ENCODE measurements at regions not wholly inside any gene's neighbourhood (a gene's known extent, or its start where the extent isn't known, plus 50 kb on each side); places are given as distances from the start of the nearest gene placed in this dataset.

DNA sequence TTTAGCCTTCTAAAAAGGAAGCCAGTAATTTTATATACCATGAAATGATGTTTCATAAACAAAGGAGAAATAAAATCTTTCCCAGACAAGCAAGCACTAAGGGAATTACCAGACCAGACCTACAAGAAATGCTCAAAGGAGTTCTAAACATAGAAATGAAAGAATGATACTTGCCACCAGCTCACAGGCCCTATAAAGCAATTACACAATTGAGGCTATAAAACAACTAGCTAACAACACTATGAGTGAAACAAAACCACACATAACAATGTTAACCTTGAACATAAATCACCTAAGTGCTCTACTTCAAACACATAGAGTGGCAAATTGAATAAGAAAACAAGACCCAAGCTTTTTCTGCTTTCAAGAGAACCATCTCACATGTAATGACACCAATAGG is 123.8 kb downstream of the BARHL2 start:
- Histone ChIP-seq H3K27me3 (peaks cover 0 to 3% of the 10 kb centered on the region in 2 donors), H3K4me3 (no peak overlapping the region), H3K36me3 (no peaks in the 10 kb centered on the region), H3K4me1 (no peaks in the 10 kb centered on the region), H3K27ac (no peak overlapping the region), H3K9me3 (peaks cover 0 to 30% of the 10 kb centered on the region in 2 donors)
- DNase-seq = no peak
- intact Hi-C loops (cut with DNase I) = no loop called here
- no peak for ATAC-seq
- TF ChIP-seq, protein P1, sequence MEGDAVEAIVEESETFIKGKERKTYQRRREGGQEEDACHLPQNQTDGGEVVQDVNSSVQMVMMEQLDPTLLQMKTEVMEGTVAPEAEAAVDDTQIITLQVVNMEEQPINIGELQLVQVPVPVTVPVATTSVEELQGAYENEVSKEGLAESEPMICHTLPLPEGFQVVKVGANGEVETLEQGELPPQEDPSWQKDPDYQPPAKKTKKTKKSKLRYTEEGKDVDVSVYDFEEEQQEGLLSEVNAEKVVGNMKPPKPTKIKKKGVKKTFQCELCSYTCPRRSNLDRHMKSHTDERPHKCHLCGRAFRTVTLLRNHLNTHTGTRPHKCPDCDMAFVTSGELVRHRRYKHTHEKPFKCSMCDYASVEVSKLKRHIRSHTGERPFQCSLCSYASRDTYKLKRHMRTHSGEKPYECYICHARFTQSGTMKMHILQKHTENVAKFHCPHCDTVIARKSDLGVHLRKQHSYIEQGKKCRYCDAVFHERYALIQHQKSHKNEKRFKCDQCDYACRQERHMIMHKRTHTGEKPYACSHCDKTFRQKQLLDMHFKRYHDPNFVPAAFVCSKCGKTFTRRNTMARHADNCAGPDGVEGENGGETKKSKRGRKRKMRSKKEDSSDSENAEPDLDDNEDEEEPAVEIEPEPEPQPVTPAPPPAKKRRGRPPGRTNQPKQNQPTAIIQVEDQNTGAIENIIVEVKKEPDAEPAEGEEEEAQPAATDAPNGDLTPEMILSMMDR (IDR thresholded peaks at IDR 0.05) = no peak

DNA sequence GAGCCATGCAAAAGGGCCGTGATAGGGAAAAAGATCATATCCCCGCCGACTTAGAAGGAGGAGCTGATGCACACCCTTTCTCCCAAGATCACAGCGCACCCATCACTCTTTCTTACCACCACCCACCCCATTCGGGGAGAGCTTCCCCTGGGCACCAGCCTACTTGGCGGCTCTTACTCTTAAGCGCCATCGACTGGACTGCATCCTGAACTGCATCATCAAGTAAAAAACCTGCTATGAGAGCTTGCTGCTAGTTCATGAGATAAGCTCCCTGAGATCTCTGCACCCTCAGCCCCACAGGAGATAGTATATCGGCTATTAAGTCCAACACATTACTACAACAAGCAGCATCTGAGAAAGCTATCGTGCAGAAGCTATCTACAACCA is 125.1 kb downstream of the BARHL2 start:
- H3K27ac ChIP-seq = no peak overlapping the region
- peaks cover 0 to 26% of the 10 kb centered on the region in 2 donors for H3K9me3 ChIP-seq
- H3K27me3 ChIP-seq = peaks cover 0 to 3% of the 10 kb centered on the region in 2 donors
- DNase-seq = no peak
- intact Hi-C loops (cut with DNase I) = no loop called here
- H3K36me3 ChIP-seq = no peaks in the 10 kb centered on the region
- no peak for ATAC-seq
- H3K4me1 ChIP-seq = no peaks in the 10 kb centered on the region
- H3K4me3 ChIP-seq = no peak overlapping the region
- TF ChIP-seq, protein P1 (IDR thresholded peaks at IDR 0.05) = no peak

DNA sequence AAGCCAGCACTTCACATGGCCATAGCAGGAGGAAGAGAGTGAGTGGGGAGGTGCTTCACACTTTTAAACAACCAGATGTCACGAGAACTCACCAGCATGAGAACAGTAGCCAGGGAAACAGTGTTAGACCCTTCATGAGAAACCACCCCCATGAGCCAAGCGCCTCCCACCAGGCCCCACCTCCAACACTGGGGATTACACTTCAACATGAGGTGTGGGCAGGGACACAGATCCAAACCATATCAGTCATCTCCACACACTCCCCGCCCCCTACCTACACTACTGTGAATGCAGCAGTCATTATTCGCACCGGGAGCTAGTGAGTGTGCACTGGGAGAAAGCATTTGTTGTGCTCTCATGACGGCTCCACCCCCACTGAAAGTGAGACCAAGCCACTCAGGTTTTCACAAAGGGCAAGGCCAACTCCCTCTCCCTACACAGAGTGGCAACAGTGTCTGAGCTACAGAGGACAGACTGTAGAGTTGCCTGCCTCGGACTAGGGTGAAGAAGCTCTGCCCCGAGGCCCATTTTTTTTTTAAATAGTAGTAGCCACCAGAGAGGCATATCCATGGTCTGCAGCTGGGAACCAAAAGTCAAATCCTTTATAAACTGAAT is 125.6 kb downstream of the BARHL2 start:
- TF ChIP-seq, protein P1 (IDR thresholded peaks at IDR 0.05) = no peak
- Histone ChIP-seq H3K36me3 (no peaks in the 10 kb centered on the region), H3K27me3 (peaks cover 0 to 3% of the 10 kb centered on the region in 2 donors), H3K9me3 (peaks cover 0 to 21% of the 10 kb centered on the region in 2 donors), H3K4me3 (no peak overlapping the region), H3K4me1 (no peaks in the 10 kb centered on the region), H3K27ac (no peak overlapping the region)
- ATAC-seq (no peak), DNase-seq (no peak)
- intact Hi-C loops (cut with DNase I) = no loop called here

DNA sequence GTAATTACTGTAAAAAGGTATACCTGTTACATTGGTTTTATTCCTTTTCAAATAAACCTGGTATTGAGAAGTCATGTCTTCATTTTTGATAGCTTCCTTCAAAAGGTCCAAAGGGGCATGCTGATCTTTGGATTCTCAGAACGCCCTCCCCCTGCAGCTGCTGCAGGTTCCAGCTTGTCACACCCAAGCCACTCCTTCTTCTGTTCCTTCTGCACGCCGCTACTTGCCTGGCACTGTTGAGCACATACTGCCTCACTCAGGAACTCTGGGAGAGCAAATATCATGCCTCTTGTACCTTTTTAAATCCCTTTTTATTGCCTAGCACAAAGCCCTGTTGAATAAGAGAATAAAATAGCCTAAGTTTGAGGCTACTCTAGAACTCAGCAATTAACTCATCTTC is 136.9 kb downstream of the BARHL2 start:
- no peak overlapping the region for H3K4me3 ChIP-seq
- TF ChIP-seq, protein P1 (IDR thresholded peaks at IDR 0.05) = no peak
- H3K27me3 ChIP-seq = no peaks in the 10 kb centered on the region
- H3K4me1 ChIP-seq = no peaks in the 10 kb centered on the region
- no peaks in the 10 kb centered on the region for H3K9me3 ChIP-seq
- ATAC-seq (peak; percentile 62), DNase-seq (no peak)
- intact Hi-C loops (cut with DNase I) = no loop called here
- no peak overlapping the region for H3K27ac ChIP-seq
- no peaks in the 10 kb centered on the region for H3K36me3 ChIP-seq

DNA sequence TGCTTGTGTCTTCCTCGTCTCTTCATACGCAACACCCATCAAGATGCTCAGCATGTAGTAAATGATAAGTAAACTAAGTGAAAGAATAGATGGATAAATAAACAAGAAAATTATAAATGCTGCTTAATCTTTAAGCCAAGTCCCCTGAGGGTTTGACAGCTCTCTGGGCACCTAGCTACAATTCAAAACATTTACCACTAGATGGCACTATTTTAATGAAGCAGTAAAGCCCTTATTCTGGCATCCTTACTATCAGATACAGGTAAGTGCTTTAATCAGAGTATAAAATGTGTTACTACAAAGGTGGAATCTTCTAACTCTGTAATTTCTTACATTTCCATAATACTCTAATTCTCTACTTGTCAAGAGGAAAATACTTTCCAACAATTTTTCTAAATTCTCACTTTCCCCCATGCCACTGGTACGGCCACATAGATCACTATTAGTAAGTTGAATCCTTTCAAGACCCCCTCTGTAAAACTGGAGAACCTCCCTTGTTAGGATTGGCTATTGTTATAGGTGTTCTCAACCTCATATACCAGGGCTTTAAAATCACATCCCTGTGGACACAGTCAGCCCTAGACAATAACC is 137.8 kb downstream of the BARHL2 start:
- Histone ChIP-seq H3K9me3 (no peaks in the 10 kb centered on the region), H3K27me3 (no peaks in the 10 kb centered on the region), H3K4me1 (no peaks in the 10 kb centered on the region), H3K36me3 (no peaks in the 10 kb centered on the region), H3K4me3 (no peak overlapping the region), H3K27ac (no peak overlapping the region)
- TF ChIP-seq, protein P1 (IDR thresholded peaks at IDR 0.05) = peak; percentile 69 to 74
- intact Hi-C loops (cut with DNase I) = no loop called here
- peak; percentile 88 for ATAC-seq
- DNase-seq = peak in 2 of 4 donors; percentile 6 to 25

Measured in left lung (tissue), 4 donors.